8988T (cell line): ENCODE measurements at regions not wholly inside any gene's neighbourhood (a gene's known extent, or its start where the extent isn't known, plus 50 kb on each side); places are given as distances from the start of the nearest gene placed in this dataset.
"Not testable (repeated sequence)": the region's sequence is repeated elsewhere in the genome, so short reads cannot be mapped to it uniquely, and the experiment has no call there.

Experiments
- DNase-seq: peaks from one replicate; pipeline ENCODE4 v3.0.0; 2011

- DNase-seq: no peak
Observed at GRCh38 chr11:23377909-23378308, 517.6 kb upstream of the CCDC179 start.

- DNase-seq: no peak
Observed at GRCh38 chr11:23391031-23391430, 530.8 kb upstream of the CCDC179 start.

- no peak for DNase-seq
Observed at GRCh38 chr11:23398052-23398451, 537.8 kb upstream of the CCDC179 start.

GRCh38 chr11:23399995-23400394, 539.7 kb upstream of the CCDC179 start:
- DNase-seq: no peak

DNA sequence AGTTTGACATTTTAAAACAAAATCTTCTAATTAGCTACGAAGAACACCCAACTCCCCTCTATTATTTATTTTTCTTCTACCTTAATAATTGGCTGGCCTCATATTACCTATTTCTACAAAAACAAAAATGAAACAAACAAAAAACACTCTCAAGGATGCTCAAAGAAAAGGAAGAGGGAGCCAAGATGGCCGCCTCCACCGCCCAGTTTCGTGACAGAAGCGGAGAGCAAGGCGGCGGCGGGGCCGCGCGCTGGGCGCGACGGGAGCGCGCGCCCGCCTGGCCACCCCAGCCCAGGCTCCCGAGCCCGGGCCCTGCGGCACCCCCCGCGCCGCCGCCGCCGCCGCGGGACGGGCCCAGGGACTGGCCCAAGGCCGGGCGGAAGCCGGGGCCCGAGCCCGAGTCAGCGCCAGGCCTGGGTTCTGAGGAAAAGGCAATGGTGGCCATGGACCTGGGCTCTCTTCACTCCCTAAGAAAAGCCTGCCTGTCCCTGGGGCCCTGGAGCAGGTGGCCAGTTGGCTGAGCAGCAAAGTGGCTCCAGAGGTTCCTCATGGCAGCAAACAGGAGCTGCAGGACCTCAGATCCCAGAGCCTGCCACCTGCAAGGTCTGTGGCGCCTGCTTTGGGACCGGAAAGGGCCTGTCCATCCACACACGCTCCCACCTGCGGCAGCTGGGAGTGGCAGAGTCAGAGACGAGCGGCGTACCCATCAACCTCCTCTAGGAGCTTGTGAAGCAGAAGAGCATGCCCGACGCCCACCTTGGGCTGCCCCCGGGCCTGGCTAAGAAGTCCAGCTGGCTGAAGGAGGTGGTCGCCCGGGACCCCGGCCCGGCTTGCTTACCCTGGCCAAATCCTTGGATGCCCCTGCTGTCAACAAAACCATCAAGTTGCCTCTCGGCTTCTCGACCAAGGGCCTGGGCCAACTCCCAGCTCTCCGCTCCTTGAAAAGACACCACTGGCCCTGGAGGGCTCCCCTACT, 543.2 kb upstream of the CCDC179 start:
- no peak for DNase-seq

GRCh38 chr11:23404225-23405160, 544.2 kb upstream of the CCDC179 start:
- DNase-seq: no peak

DNA sequence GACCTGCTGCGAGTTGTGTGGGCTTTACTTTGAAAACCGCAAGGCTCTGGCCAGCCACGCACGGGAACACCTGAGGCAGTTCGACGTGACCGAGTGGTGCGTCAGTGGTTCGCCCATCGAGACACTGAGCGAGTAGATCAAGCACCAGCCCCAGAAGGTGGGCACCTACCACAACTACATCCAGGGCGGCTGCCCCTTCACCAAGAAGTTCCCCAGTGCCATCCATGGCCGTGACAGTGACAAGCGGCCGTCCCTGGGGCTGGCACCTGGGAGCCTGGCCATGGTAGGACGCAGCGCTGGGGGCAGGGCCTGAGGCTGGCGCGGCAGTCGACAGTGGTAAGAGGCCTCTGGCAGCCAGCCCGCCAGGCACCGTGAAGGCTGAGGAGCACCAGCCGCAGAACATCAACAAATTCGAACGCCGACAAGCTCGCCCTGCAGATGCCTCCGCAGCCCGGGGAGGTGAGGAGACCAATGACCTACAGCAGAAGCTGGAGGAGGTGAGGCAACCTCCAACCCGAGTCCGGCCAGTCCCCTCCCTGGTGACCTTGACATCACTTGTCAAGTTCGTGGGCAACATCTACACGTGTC, 545.2 kb upstream of the CCDC179 start:
- DNase-seq: no peak

DNA sequence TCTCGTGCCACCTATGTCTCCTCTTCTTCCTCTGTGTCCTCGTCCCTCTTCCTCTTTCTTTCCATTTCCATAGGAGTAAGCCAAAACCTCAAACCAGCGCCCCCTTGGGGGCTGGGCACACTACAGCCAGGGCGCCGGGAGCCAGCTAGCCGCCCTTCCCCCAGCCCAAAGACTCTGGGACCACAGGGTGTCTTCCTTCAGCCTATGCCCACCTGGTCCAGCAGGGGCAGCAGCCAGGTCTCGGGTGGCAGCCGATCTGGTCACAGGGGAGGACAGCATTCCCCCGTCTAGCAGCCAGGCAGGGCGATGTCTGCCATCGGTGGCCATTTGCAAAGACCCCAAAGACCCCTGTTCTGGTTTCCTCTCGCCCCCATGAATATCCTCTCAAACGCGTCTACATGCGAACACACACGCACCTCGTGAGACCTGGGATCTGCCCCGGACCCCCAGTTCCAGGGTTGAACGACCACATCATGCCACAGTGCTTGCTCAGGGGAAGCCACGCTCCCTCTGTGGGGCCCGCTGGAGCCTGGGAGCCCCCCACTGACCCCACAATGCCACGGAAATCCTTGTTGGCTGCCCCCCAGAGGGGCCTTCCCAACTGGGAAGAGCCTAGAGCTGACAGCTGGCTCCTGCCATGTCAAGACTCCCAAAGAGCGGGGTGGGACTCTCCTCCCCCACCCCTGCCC, 546.0 kb upstream of the CCDC179 start:
- no peak for DNase-seq

DNA sequence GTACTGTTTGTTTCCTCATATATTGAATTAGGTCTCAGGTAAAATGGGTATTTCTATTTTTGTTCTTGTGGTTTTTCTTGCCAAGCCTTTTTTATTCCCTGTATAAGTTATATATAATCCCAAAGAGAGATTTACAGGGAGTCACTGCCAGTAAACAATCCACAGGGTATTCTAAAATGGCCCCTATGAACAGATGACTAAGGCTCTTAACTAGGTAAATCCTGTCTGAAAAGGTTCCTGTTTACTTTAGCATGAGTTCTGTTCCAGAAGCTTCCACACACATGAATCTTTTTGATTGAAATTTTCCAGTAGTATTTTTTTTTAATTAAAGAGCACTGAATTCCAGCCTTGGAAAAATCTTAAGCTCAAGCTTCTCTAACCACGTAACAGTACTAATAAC, 552.8 kb upstream of the CCDC179 start:
- no peak for DNase-seq

- no peak for DNase-seq
Observed at GRCh38 chr11:23423104-23423503, 562.8 kb upstream of the CCDC179 start.

DNA sequence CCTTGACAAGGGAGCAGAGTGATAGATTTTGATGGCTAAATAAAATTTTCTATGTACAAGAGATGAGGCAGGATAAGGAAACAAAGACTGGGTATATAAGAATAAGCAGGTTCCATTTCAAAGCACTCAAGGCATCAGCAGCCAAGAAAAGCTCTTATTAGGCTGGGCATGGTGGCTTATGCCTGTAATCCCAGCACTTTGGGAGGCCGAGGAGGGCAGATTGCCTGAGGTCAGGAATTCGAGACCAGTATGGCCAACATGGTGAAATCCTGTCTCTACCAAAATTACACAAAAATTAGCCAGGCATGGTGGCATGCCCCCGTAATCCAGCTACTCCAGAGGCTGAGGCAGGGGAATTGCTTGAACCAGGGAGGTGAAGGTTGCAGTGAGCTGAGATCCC, 563.4 kb upstream of the CCDC179 start:
- DNase-seq: no peak

DNA sequence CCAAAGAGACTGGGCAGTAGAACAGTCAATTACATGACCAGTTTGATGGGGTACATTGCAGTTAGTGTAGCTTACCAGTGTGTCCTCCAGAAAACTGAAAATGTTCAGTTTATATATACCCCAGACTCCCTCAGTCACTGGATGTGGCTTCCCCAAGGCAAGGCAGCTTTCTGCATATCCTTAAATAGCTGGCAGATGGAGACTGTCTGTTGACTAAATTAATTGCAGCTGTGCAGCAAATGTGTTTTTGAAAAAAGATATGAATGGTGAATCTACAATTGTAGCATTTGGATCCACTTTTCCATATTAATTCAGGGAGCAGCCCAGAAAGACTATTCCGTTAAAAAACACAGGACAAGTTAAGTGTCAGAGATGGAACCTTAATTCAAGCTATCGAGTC, 565.1 kb upstream of the CCDC179 start:
- no peak for DNase-seq

- DNase-seq: no peak
Observed at GRCh38 chr11:23429569-23429968, 569.3 kb upstream of the CCDC179 start.

- no peak for DNase-seq
Observed at GRCh38 chr11:23453522-23453921, 593.2 kb upstream of the CCDC179 start.

GRCh38 chr11:23455321-23455891, 595.1 kb upstream of the CCDC179 start:
- DNase-seq: no peak

DNA sequence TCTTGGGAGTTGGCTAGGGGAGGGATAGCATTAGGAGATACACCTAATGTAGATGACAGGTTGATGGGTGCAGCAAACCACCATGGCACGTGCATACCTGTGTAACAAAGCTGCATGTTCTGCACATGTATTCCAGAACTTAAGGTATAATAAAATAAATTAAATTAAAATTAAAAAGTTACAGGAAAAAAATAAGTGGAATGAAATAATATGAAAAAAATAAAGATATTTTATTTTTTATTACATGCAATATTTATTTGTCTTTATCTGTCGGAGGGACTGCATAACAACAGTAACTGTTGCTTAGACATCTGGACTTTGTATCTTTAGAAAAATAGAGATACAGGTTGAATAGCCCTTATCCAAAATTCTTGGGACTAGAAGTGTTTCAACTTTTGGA, 597.4 kb upstream of the CCDC179 start:
- DNase-seq: no peak

DNA sequence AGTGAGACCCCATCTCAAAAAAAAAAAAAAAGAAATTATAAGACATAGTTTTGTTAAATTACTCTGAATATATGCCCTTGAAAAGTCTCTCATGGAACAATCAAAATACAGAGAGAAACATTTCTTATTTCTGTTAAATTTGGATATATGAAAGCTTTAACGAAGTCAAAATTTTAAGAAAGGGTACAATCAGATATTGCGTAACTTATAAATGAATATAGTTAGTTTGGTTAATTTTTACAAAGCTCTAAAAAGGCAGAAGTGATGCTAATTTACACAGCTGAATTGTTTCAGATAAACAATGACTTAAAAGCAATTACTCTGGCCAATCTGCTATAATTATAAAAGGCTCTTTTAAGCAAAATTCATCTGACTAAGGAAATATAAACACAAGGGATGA, 611.6 kb upstream of the CCDC179 start:
- DNase-seq: no peak

DNA sequence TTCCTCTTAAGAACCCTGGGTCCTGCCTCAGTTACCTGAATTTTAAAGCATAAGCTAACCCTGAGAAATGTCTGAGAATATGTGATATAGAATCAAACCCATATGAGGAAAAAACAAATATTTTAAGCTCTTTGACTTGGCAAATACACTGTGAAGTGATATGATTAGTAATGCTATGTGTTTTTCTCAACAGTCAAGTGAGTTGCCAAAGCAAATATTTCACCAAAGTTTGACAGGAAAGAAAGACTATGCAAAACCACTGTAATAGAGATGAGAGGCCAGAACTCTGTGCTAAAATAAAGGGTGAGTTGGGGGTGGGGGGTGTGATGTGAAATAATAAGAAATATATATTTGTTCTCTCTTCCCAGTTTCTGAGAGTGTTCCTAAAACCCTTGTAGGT, 613.5 kb upstream of the CCDC179 start:
- DNase-seq: no peak

DNA sequence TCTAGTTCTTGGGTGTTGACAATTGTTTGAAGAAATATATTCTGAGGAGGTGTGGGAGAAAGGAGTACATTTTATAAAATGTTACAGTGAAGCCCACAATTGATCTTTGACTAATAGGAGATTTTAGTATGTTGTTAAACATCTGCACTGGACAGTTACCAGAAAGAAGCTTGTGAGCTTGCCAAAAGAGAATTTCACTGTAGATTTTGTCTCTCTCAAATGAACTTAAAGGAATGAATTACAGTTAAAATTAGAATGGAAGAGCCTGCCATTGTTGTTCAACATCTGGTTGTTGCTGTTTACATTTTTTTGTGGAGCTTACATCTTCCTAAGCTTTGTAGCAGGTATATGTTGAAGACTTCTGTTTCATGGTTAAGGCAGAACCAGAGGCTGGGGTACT, 620.5 kb upstream of the CCDC179 start:
- no peak for DNase-seq

- not testable (repeated sequence) for DNase-seq
Observed at GRCh38 chr11:23484146-23484545, 623.9 kb upstream of the CCDC179 start.

DNA sequence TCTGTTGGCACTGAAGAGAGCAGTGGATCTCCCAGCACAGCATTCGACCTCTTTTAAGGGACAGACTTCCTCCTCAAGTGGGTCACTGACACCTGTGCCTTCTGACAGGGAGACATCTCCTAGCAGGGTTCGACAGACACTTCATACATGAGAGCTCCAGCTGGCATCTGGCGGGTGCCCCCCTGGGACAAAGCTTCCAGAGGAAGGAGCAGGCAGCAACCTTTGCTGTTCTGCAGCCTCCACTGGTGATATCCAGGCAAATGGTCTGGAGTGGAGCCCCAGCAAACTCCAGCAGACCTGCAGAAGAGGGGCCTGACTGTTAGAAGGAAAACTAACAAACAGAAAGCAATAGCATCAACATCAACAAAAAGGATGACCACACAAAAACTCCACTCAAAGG, 624.3 kb upstream of the CCDC179 start:
- not testable (repeated sequence) for DNase-seq

DNA sequence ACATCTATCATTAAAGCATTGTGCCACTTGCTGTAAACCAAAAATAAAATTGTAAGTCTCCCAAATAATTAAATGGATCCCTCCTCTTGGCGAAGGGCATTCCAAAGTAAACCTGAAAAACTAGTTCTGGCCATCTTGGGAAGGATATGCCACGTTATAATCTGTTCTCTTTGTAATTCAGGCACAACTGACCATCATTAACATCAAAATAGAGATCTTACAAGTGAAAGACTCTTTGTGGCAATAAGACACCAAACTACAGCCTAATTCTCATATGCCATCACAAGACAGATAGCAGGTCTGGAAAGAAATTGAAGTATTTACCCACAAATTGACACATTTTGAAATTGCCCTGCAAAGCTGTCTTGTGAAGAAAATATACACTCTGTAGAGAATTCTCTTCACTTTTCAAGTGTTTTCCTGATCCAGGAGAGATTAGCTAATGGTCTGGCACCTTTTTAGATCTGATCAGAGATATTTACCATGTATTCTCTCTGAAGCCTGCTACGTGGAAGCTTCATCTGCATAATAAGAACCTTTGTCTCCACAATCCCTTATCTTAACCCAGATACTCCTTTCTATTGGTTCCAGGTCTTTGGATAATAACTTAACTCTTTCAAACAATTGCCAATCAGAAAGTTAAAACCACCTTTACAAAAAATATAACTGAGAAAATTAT, 630.4 kb upstream of the CCDC179 start:
- DNase-seq: no peak
